ENCODE measurements at regions not wholly inside any gene's neighbourhood (a gene's known extent, or its start where the extent isn't known, plus 50 kb on each side); places are given as distances from the start of the nearest gene placed in this dataset.

GRCh38 chr17:77749989-77750388 is 208.5 kb upstream of the TNRC6C start:
- TF ChIP-seq REST (IDR thresholded peaks at IDR 0.05; ENCODE audit: low read depth): no peak
- TF ChIP-seq MAX (IDR thresholded peaks at IDR 0.05): no peak
- TF ChIP-seq USF1 (IDR thresholded peaks at IDR 0.05): no peak
- no peak for TF ChIP-seq EP300 (IDR thresholded peaks at IDR 0.05; ENCODE audit: borderline replicate concordance)
- TF ChIP-seq CREB1 (IDR thresholded peaks at IDR 0.05; ENCODE audit: low read depth): no peak
- TF ChIP-seq TAF1 (IDR thresholded peaks at IDR 0.05; ENCODE audit: low read depth): no peak
- TF ChIP-seq RAD21 (IDR thresholded peaks at IDR 0.05; ENCODE audit: low read depth): no peak
- TF ChIP-seq YY1 (IDR thresholded peaks at IDR 0.05; ENCODE audit: low read depth): no peak
- TF ChIP-seq NFIC (IDR thresholded peaks at IDR 0.05): no peak
- no peak for TF ChIP-seq TCF12 (IDR thresholded peaks at IDR 0.05; ENCODE audit: low read depth)
- TF ChIP-seq EGR1 (IDR thresholded peaks at IDR 0.05): no peak
- no peak for TF ChIP-seq ZBTB7A (IDR thresholded peaks at IDR 0.05; ENCODE audit: low read depth)
- no peak for TF ChIP-seq TEAD4 (IDR thresholded peaks at IDR 0.05)
- no peak for TF ChIP-seq FOXM1 (IDR thresholded peaks at IDR 0.05; ENCODE audit: borderline replicate concordance, low read depth)
- no peak for TF ChIP-seq CEBPB (IDR thresholded peaks at IDR 0.05)

- no peak for TF ChIP-seq CREB1 (IDR thresholded peaks at IDR 0.05; ENCODE audit: low read depth)
Measured at GRCh38 chr17:77750427-77751043, 208.0 kb upstream of the TNRC6C start.

- no peak for TF ChIP-seq USF1 (IDR thresholded peaks at IDR 0.05)
- no peak for TF ChIP-seq RAD21 (IDR thresholded peaks at IDR 0.05; ENCODE audit: low read depth)
- TF ChIP-seq CREB1 (IDR thresholded peaks at IDR 0.05; ENCODE audit: low read depth): no peak
Measured at GRCh38 chr17:77753246-77753645, 205.3 kb upstream of the TNRC6C start.

GRCh38 chr17:77753691-77754245 is 204.7 kb upstream of the TNRC6C start:
- TF ChIP-seq TEAD4 (IDR thresholded peaks at IDR 0.05): no peak
- no peak for TF ChIP-seq EGR1 (IDR thresholded peaks at IDR 0.05)
- TF ChIP-seq CREB1 (IDR thresholded peaks at IDR 0.05; ENCODE audit: low read depth): no peak
- TF ChIP-seq REST (IDR thresholded peaks at IDR 0.05; ENCODE audit: low read depth): no peak
- no peak for TF ChIP-seq ZBTB7A (IDR thresholded peaks at IDR 0.05; ENCODE audit: low read depth)
- TF ChIP-seq EP300 (IDR thresholded peaks at IDR 0.05; ENCODE audit: borderline replicate concordance): no peak
- TF ChIP-seq TCF12 (IDR thresholded peaks at IDR 0.05; ENCODE audit: low read depth): no peak
- no peak for TF ChIP-seq NFIC (IDR thresholded peaks at IDR 0.05)
- TF ChIP-seq USF1 (IDR thresholded peaks at IDR 0.05): no peak

- no peak for TF ChIP-seq RAD21 (IDR thresholded peaks at IDR 0.05; ENCODE audit: low read depth)
- no peak for TF ChIP-seq REST (IDR thresholded peaks at IDR 0.05; ENCODE audit: low read depth)
- no peak for TF ChIP-seq FOXM1 (IDR thresholded peaks at IDR 0.05; ENCODE audit: borderline replicate concordance, low read depth)
- no peak for TF ChIP-seq TEAD4 (IDR thresholded peaks at IDR 0.05)
- no peak for TF ChIP-seq CEBPB (IDR thresholded peaks at IDR 0.05)
- TF ChIP-seq TCF12 (IDR thresholded peaks at IDR 0.05; ENCODE audit: low read depth): no peak
- TF ChIP-seq USF1 (IDR thresholded peaks at IDR 0.05): no peak
- no peak for TF ChIP-seq EGR1 (IDR thresholded peaks at IDR 0.05)
- TF ChIP-seq TAF1 (IDR thresholded peaks at IDR 0.05; ENCODE audit: low read depth): no peak
- TF ChIP-seq YY1 (IDR thresholded peaks at IDR 0.05; ENCODE audit: low read depth): no peak
- no peak for TF ChIP-seq ZBTB7A (IDR thresholded peaks at IDR 0.05; ENCODE audit: low read depth)
- TF ChIP-seq CREB1 (IDR thresholded peaks at IDR 0.05; ENCODE audit: low read depth): no peak
- no peak for TF ChIP-seq MAX (IDR thresholded peaks at IDR 0.05)
- TF ChIP-seq EP300 (IDR thresholded peaks at IDR 0.05; ENCODE audit: borderline replicate concordance): no peak
- TF ChIP-seq NFIC (IDR thresholded peaks at IDR 0.05): no peak
Measured at GRCh38 chr17:77754956-77755355, 203.5 kb upstream of the TNRC6C start.

Measured in Ishikawa (cell line).